A549 (cell line): ENCODE measurements at regions not wholly inside any gene's neighbourhood (a gene's known extent, or its start where the extent isn't known, plus 50 kb on each side); places are given as distances from the start of the nearest gene placed in this dataset.

Source experiments
- ATAC-seq, 2 experiments: fragments of 200-7000 bp in 1 of 2; fragments of >200 bp in 1 of 2; cut with Nextera tagmentation in 1 of 2; cut with Tn5 transposase in 1 of 2; 3 replicates each; pipeline versions ENCODE4 v1.8.0 to v1.9.1; 2018 to 2020; ENCODE audit warnings: mild to moderate bottlenecking in 1 of 2, moderate library complexity in 1 of 2
- CTCF ChIA-PET: fragments of 300-600 bp; sonication (Branson Sonifier 250); formaldehyde crosslinking; extraction: SDS; loops from one replicate; lab custom pipeline; 2021; ENCODE audit warnings: antibody characterized with exemption, inconsistent platforms; lab: Yijun Ruan, JAX
- POLR2A ChIA-PET: fragments of 350-600 bp; formaldehyde crosslinking; extraction: SDS; loops from one replicate; lab custom pipeline; 2021; ENCODE audit warnings: antibody characterized with exemption, inconsistent platforms; lab: Yijun Ruan, JAX
- DNase-seq, 2 experiments: peaks; one replicate each; pipeline versions ENCODE4 v3.0.0 to v3.0.0-alpha.2; 2011 to 2016; ENCODE audit warnings: low read depth in 1 of 2, low spot score in 1 of 2
- FAIRE-seq: peaks from 2 replicates; lab custom pipeline; 2011; peaks lifted over from hg19 to GRCh38; lab: Jason Lieb, UNC
- H3K27ac ChIP-seq, 2 experiments: fragments of >200 bp; sonication (Bioruptor Twin); formaldehyde crosslinking; 3 replicates each; pipeline ENCODE4 v1.5.1; 2016 to 2017
- H3K4me1 ChIP-seq: fragments of >200 bp; sonication (Bioruptor Twin); formaldehyde crosslinking; 3 replicates; pipeline ENCODE4 v1.6.1; 2016
- H3K4me2 ChIP-seq: fragments of >200 bp; sonication (Bioruptor Twin); formaldehyde crosslinking; 3 replicates; pipeline ENCODE4 v1.6.1; 2016
- H3K4me3 ChIP-seq: fragments of >200 bp; sonication (Bioruptor Twin); formaldehyde crosslinking; 3 replicates; pipeline ENCODE4 v1.5.1; 2016
- H3K9me3 ChIP-seq: fragments of >200 bp; sonication (Bioruptor Twin); formaldehyde crosslinking; 3 replicates; pipeline ENCODE4 v1.6.1; 2016
- BHLHE40 ChIP-seq: IDR thresholded peaks from 2 replicates; pipeline ENCODE4 v1.6.1; 2012; ENCODE audit warnings: low read depth, low read length, inconsistent platforms
- CEBPB ChIP-seq, 2 experiments: fragments of >200 bp in 1 of 2; sonication (Bioruptor Twin) in 1 of 2; formaldehyde crosslinking in 1 of 2; IDR thresholded peaks; 2 replicates each; pipeline ENCODE4 v1.6.1; 2012 to 2016
- EP300 ChIP-seq, 2 experiments: fragments of >200 bp; sonication (Bioruptor Twin); formaldehyde crosslinking; IDR thresholded peaks; 2 replicates in 1 of 2; 3 replicates in 1 of 2; pipeline ENCODE4 v1.6.1; 2016 to 2017
- FOSL2 ChIP-seq, 2 experiments: fragments of 450-650 bp in 1 of 2; fragments of >200 bp in 1 of 2; sonication (Bioruptor Twin) in 1 of 2; formaldehyde crosslinking; IDR thresholded peaks; 2 replicates each; pipeline versions ENCODE4 v1.5.0 to v1.6.1; 2016 to 2020; ENCODE audit warnings: mild to moderate bottlenecking in 1 of 2, moderate library complexity in 1 of 2
- FOXS1 ChIP-seq: fragments of 250-450 bp; sonication (Bioruptor Pico); IDR thresholded peaks from 2 replicates; pipeline ENCODE4 v1.5.0; 2020; ENCODE audit warnings: mild to moderate bottlenecking, moderate library complexity
- HDAC2 ChIP-seq: fragments of 200-600 bp; sonication (generic); IDR thresholded peaks from 2 replicates; pipeline ENCODE4 v1.6.1; 2016
- HEYL ChIP-seq: fragments of 250-450 bp; sonication (Bioruptor Pico); IDR thresholded peaks from 2 replicates; pipeline ENCODE4 v1.8.0; 2021; ENCODE audit warnings: mild to moderate bottlenecking, moderate library complexity
- HOXB13 ChIP-seq: fragments of 250-450 bp; sonication (Bioruptor Pico); IDR thresholded peaks from 2 replicates; pipeline ENCODE4 v1.5.0; 2020; ENCODE audit warnings: low read depth, mild to moderate bottlenecking, moderate library complexity
- HOXB5 ChIP-seq: fragments of 250-450 bp; sonication (Bioruptor Pico); IDR thresholded peaks from 2 replicates; pipeline ENCODE4 v1.5.0; 2020; ENCODE audit warnings: mild to moderate bottlenecking, moderate library complexity
- JUN ChIP-seq, 2 experiments: fragments of >200 bp; sonication (Bioruptor Twin); formaldehyde crosslinking; IDR thresholded peaks; 2 replicates in 1 of 2; 3 replicates in 1 of 2; pipeline ENCODE4 v1.6.1; 2016 to 2017
- JUNB ChIP-seq: fragments of >200 bp; sonication (Bioruptor Twin); formaldehyde crosslinking; IDR thresholded peaks from 2 replicates; pipeline ENCODE4 v1.6.1; 2016
- MAFK ChIP-seq: fragments of 450-650 bp; IDR thresholded peaks from 2 replicates; pipeline ENCODE4 v1.6.1; 2014; ENCODE audit not compliant: partially characterized antibody
- PHF8 ChIP-seq: fragments of 200-600 bp; sonication (generic); IDR thresholded peaks from 2 replicates; pipeline ENCODE4 v1.6.1; 2016; ENCODE audit warnings: low read depth, mild to moderate bottlenecking, antibody characterized with exemption, moderate library complexity, borderline replicate concordance
- POLR2A ChIP-seq: IDR thresholded peaks from 2 replicates; pipeline ENCODE4 v1.6.1; 2012; ENCODE audit warnings: mild to moderate bottlenecking, low read length
- RAD21 ChIP-seq, 2 experiments: fragments of >200 bp in 1 of 2; sonication (Bioruptor Twin) in 1 of 2; formaldehyde crosslinking in 1 of 2; IDR thresholded peaks in 1 of 2; conservative IDR thresholded peaks in 1 of 2; 2 replicates in 1 of 2; 3 replicates in 1 of 2; pipeline ENCODE4 v1.6.1; 2012 to 2018; ENCODE audit warnings: inconsistent platforms in 1 of 2
- RCOR1 ChIP-seq: fragments of 150-350 bp; IDR thresholded peaks from 2 replicates; pipeline ENCODE4 v1.6.1; 2014; ENCODE audit warnings: antibody characterized with exemption, low read length, low read depth
- SMC3 ChIP-seq: fragments of >200 bp; sonication (Bioruptor Twin); formaldehyde crosslinking; IDR thresholded peaks from 3 replicates; pipeline ENCODE4 v1.6.1; 2018; ENCODE audit warnings: inconsistent platforms
- SREBF2 ChIP-seq: fragments of 450-650 bp; IDR thresholded peaks from 2 replicates; pipeline ENCODE4 v1.6.1; 2014; ENCODE audit warnings: mild to moderate bottlenecking, moderate library complexity
- ZNF302 ChIP-seq: fragments of 250-450 bp; sonication (Bioruptor Pico); IDR thresholded peaks from 2 replicates; pipeline ENCODE4 v1.9.0; 2021; ENCODE audit warnings: inconsistent platforms, mild to moderate bottlenecking, moderate library complexity
- ZSCAN20 ChIP-seq: fragments of 250-450 bp; sonication (Bioruptor Pico); IDR thresholded peaks from 2 replicates; pipeline ENCODE4 v1.8.0; 2022; ENCODE audit warnings: mild to moderate bottlenecking, moderate library complexity
- WGBS: methylation state at CpG from one replicate; pipeline ENCODE4 v1.1.6; 2017; ENCODE audit errors: missing lambda C conversion rate; 5-methylcytosine and 5-hydroxymethylcytosine counted together
- TF ChIP-seq, protein P1 (sequence below): fragments of 250-450 bp; sonication (Bioruptor Pico); IDR thresholded peaks from 2 replicates; pipeline ENCODE4 v1.5.0; 2020; ENCODE audit warnings: low read depth, mild to moderate bottlenecking, moderate library complexity
- TF ChIP-seq, protein P2 (sequence below): fragments of >200 bp; sonication (Bioruptor Twin); formaldehyde crosslinking; IDR thresholded peaks from 3 replicates; pipeline ENCODE4 v1.6.1; 2016
- TF ChIP-seq, protein P3 (sequence below): IDR thresholded peaks from 2 replicates; pipeline ENCODE4 v1.6.1; 2012

DNA sequence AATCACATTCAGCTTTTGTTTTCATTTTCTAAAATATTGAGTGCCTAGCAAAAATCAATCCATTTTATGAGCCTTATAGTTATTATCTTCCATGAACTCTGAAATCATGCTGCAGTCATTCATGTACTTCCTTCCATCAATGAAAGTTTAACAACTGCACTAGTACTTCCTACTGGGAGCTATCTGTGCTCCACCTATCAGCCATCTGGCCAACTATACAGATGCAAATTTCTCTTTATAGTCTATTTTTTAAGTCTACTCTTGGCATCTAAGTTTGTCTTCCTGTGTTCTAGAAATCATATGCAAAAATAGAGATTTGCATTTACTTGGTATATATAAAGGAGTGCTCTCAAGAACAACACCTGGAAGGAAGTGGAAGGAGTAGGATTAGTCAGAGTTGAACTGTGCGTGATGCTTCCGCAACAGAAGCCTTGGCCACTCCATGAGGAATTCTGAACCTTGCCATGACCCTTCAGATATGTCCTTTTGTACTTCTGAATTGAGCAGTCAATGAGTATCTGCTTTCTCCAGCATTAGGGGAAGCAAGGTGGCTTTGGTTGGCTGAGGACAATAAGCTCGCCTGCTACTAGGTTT, 403.2 kb upstream of the ADAMTS5 start:
- ATAC-seq (no peak), FAIRE-seq (no peak), DNase-seq (no peak)
- no peak overlapping the region for H3K4me3 ChIP-seq
- no peak for TF ChIP-seq ZNF302
- TF ChIP-seq FOSL2 (IDR thresholded peaks at IDR 0.05), result no peak
- TF ChIP-seq FOSL2 (CRISPR knock-in tag; IDR thresholded peaks at IDR 0.05), result no peak
- no peaks in the 10 kb centered on the region for H3K4me1 ChIP-seq
- H3K9me3 ChIP-seq, result no peaks in the 10 kb centered on the region
- H3K4me2 ChIP-seq, result no peak overlapping the region
- WGBS, result 41% methylated on average over 3 of the region's 3 CpGs
- no peak overlapping the region for H3K27ac ChIP-seq
- CTCF ChIA-PET, result no interaction called here
- POLR2A ChIA-PET, result no interaction called here

DNA sequence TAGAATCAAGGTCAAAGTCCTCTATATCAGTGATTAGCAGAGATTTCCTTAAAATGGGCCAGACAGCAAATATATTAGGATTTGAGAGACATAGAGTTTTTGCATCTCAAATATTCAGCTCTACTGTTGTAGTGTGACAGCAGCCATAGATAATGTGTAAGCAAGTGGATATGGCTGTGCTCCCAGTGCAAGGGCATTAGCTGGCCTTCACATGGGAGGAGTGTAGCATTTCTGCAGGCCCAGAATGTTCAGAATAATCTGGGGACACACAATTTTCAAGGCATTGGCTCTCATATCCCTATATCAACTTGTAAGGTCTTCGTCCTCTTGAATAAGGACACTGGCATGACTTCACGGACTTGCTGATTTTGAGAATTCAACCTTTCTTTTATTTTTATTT, 402.3 kb upstream of the ADAMTS5 start:
- no peak for DNase-seq
- no peak for ATAC-seq
- Histone ChIP-seq H3K4me1 (no peaks in the 10 kb centered on the region), H3K4me2 (no peak overlapping the region), H3K4me3 (no peak overlapping the region), H3K9me3 (no peaks in the 10 kb centered on the region), H3K27ac (no peak overlapping the region)
- 0% methylated on average over 2 of the region's 2 CpGs for WGBS
- CTCF ChIA-PET, result no interaction called here
- POLR2A ChIA-PET, result no interaction called here
- TF ChIP-seq HOXB13 (CRISPR knock-in tag) (no peak), FOXS1 (CRISPR knock-in tag) (no peak), RAD21 (conservative IDR thresholded peaks at IDR 0.05 in 1 of 2, IDR thresholded peaks at IDR 0.05 in 1 of 2) (no peak), ZSCAN20 (CRISPR knock-in tag) (no peak), SMC3 (no peak), JUNB (no peak), HOXB5 (no peak), POLR2A (no peak), SREBF2 (no peak), BHLHE40 (no peak), HEYL (CRISPR knock-in tag) (no peak), EP300 (IDR thresholded peaks at IDR 0.05) (no peak), JUN (IDR thresholded peaks at IDR 0.05) (no peak), CEBPB (IDR thresholded peaks at IDR 0.05) (no peak), PHF8 (no peak), MAFK (no peak), HDAC2 (no peak)
- TF ChIP-seq, protein P1, sequence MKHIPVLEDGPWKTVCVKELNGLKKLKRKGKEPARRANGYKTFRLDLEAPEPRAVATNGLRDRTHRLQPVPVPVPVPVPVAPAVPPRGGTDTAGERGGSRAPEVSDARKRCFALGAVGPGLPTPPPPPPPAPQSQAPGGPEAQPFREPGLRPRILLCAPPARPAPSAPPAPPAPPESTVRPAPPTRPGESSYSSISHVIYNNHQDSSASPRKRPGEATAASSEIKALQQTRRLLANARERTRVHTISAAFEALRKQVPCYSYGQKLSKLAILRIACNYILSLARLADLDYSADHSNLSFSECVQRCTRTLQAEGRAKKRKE (CRISPR knock-in tag), result no peak
- TF ChIP-seq, protein P2, sequence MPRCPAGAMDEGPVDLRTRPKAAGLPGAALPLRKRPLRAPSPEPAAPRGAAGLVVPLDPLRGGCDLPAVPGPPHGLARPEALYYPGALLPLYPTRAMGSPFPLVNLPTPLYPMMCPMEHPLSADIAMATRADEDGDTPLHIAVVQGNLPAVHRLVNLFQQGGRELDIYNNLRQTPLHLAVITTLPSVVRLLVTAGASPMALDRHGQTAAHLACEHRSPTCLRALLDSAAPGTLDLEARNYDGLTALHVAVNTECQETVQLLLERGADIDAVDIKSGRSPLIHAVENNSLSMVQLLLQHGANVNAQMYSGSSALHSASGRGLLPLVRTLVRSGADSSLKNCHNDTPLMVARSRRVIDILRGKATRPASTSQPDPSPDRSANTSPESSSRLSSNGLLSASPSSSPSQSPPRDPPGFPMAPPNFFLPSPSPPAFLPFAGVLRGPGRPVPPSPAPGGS, result no peak
- TF ChIP-seq, protein P3, sequence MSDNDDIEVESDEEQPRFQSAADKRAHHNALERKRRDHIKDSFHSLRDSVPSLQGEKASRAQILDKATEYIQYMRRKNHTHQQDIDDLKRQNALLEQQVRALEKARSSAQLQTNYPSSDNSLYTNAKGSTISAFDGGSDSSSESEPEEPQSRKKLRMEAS, result no peak
- FAIRE-seq, result no peak

- no peak for FAIRE-seq
- ATAC-seq, result no peak
- ChIA-PET POLR2A (no interaction called here), CTCF (no interaction called here)
- Histone ChIP-seq H3K27ac (no peak overlapping the region), H3K4me1 (no peaks in the 10 kb centered on the region), H3K9me3 (no peaks in the 10 kb centered on the region), H3K4me2 (no peak overlapping the region), H3K4me3 (no peak overlapping the region)
- no peak for TF ChIP-seq RCOR1
- 0% methylated on average over 3 of the region's 3 CpGs for WGBS
- DNase-seq, result no peak
These were observed 399.9 kb upstream of the ADAMTS5 start for GRCh38 chr21:27366646-27367235.
